HepG2 (cell line): ENCODE measurements at regions not wholly inside any gene's neighbourhood (a gene's known extent, or its start where the extent isn't known, plus 50 kb on each side); places are given as distances from the start of the nearest gene placed in this dataset.

Experiments used
- BATF2 ChIP-seq: sonication (generic); formaldehyde crosslinking; IDR thresholded peaks from 2 replicates; pipeline ENCODE4 v1.8.0; 2022; ENCODE audit warnings: mild to moderate bottlenecking, missing genetic modification reagents, moderate library complexity
- CENPT ChIP-seq: sonication (generic); formaldehyde crosslinking; IDR thresholded peaks from 2 replicates; pipeline ENCODE4 v1.8.0; 2022; ENCODE audit warnings: low read depth, mild to moderate bottlenecking, moderate library complexity, missing genetic modification reagents
- CENPX ChIP-seq: sonication (generic); formaldehyde crosslinking; IDR thresholded peaks from 2 replicates; pipeline ENCODE4 v1.9.0; 2021; ENCODE audit warnings: mild to moderate bottlenecking, missing genetic modification reagents, moderate library complexity
- DMAP1 ChIP-seq: IDR thresholded peaks from 2 replicates; pipeline ENCODE4 v1.6.1; 2016
- FOXO1 ChIP-seq: sonication (generic); formaldehyde crosslinking; IDR thresholded peaks from 2 replicates; pipeline ENCODE4 v1.4.0; 2020; ENCODE audit warnings: missing genetic modification reagents
- GABPB1 ChIP-seq: IDR thresholded peaks from 2 replicates; pipeline ENCODE4 v1.6.1; 2016; ENCODE audit warnings: mild to moderate bottlenecking, missing genetic modification reagents, moderate library complexity, missing compliant biosample characterization
- HDAC1 ChIP-seq: sonication (generic); formaldehyde crosslinking; IDR thresholded peaks from 2 replicates; pipeline ENCODE4 v1.5.1; 2020; ENCODE audit warnings: mild to moderate bottlenecking, missing genetic modification reagents
- HIVEP1 ChIP-seq: sonication (generic); formaldehyde crosslinking; IDR thresholded peaks from 2 replicates; pipeline ENCODE4 v1.4.0; 2020; ENCODE audit warnings: mild to moderate bottlenecking, missing genetic modification reagents
- MATR3 ChIP-seq: sonication (generic); formaldehyde crosslinking; IDR thresholded peaks from 2 replicates; pipeline ENCODE4 v1.4.0; 2020; ENCODE audit warnings: missing genetic modification reagents
- MXD1 ChIP-seq: sonication (generic); formaldehyde crosslinking; IDR thresholded peaks from 2 replicates; pipeline ENCODE4 v1.4.0; 2020; ENCODE audit warnings: mild to moderate bottlenecking, missing genetic modification reagents
- MZF1 ChIP-seq: sonication (generic); formaldehyde crosslinking; IDR thresholded peaks from 2 replicates; pipeline ENCODE4 v1.8.1; 2023; ENCODE audit warnings: mild to moderate bottlenecking, missing genetic modification reagents, borderline replicate concordance
- PAF1 ChIP-seq: IDR thresholded peaks from 2 replicates; pipeline ENCODE4 v1.6.1; 2016; ENCODE audit warnings: missing genetic modification reagents, missing compliant biosample characterization
- RAD21 ChIP-seq: fragments of 450-650 bp; formaldehyde crosslinking; IDR thresholded peaks from 2 replicates; pipeline ENCODE4 v1.5.0; 2020; ENCODE audit warnings: mild to moderate bottlenecking
- SMARCE1 ChIP-seq: fragments of 450-650 bp; IDR thresholded peaks from 2 replicates; pipeline ENCODE4 v1.6.1; 2017; ENCODE audit warnings: borderline replicate concordance
- SPEN ChIP-seq: sonication (generic); formaldehyde crosslinking; IDR thresholded peaks from 2 replicates; pipeline ENCODE4 v1.5.1; 2020; ENCODE audit warnings: low read depth, mild to moderate bottlenecking, missing genetic modification reagents
- SYNCRIP ChIP-seq: fragments of 200-400 bp; formaldehyde crosslinking; IDR thresholded peaks from 2 replicates; pipeline ENCODE4 v1.6.1; 2018; ENCODE audit warnings: mild to moderate bottlenecking, low read depth, low read length; ENCODE audit not compliant: insufficient read depth
- TBX2 ChIP-seq: sonication (generic); formaldehyde crosslinking; IDR thresholded peaks from 2 replicates; pipeline ENCODE4 v1.5.0; 2020; ENCODE audit warnings: missing genetic modification reagents, mild to moderate bottlenecking, borderline replicate concordance
- XRCC5 ChIP-seq: fragments of 200-400 bp; formaldehyde crosslinking; optimal IDR thresholded peaks from 2 replicates; pipeline ENCODE3; 2017; ENCODE audit warnings: mild to moderate bottlenecking, low read length
- ZNF160 ChIP-seq: sonication (generic); formaldehyde crosslinking; IDR thresholded peaks from 2 replicates; pipeline ENCODE4 v1.8.0; 2022; ENCODE audit warnings: mild to moderate bottlenecking, inconsistent platforms, missing genetic modification reagents
- ZNF235 ChIP-seq: sonication (generic); formaldehyde crosslinking; IDR thresholded peaks from 2 replicates; pipeline ENCODE4 v1.8.1; 2023; ENCODE audit warnings: mild to moderate bottlenecking, missing genetic modification reagents, borderline replicate concordance
- ZNF260 ChIP-seq: sonication (generic); formaldehyde crosslinking; IDR thresholded peaks from 2 replicates; pipeline ENCODE4 v1.4.0; 2020; ENCODE audit warnings: missing genetic modification reagents, low read depth, mild to moderate bottlenecking, borderline replicate concordance
- ZNF281 ChIP-seq: sonication (generic); formaldehyde crosslinking; IDR thresholded peaks from 2 replicates; pipeline ENCODE4 v1.4.0; 2020; ENCODE audit warnings: missing genetic modification reagents, borderline replicate concordance
- ZNF367 ChIP-seq: sonication (generic); formaldehyde crosslinking; IDR thresholded peaks from 2 replicates; pipeline ENCODE4 v1.4.0; 2020; ENCODE audit warnings: missing genetic modification reagents, borderline replicate concordance
- ZNF460 ChIP-seq: sonication (generic); formaldehyde crosslinking; IDR thresholded peaks from 2 replicates; pipeline ENCODE4 v1.5.1; 2020; ENCODE audit warnings: missing genetic modification reagents, mild to moderate bottlenecking, borderline replicate concordance
- ZNF614 ChIP-seq: IDR thresholded peaks from 2 replicates; pipeline ENCODE4 v1.6.1; 2018; ENCODE audit warnings: missing biosample characterization, missing genetic modification reagents, inconsistent platforms, borderline replicate concordance
- ZNF770 ChIP-seq: sonication (generic); formaldehyde crosslinking; IDR thresholded peaks from 2 replicates; pipeline ENCODE4 v1.5.0; 2020; ENCODE audit warnings: mild to moderate bottlenecking, missing genetic modification reagents

- peak; percentile 68; the same call in 1 of the 2 replicates for TF ChIP-seq ZNF770 (CRISPR knock-in tag)
- no peak for TF ChIP-seq MATR3 (CRISPR knock-in tag)
- peak; percentile 22; the same call in 1 of the 2 replicates for TF ChIP-seq DMAP1 (CRISPR knock-in tag)
- TF ChIP-seq SMARCE1: no peak
- peak; percentile 55 for TF ChIP-seq RAD21
- TF ChIP-seq ZNF281: no peak
- no peak for TF ChIP-seq CENPT (CRISPR knock-in tag)
- TF ChIP-seq MZF1 (CRISPR knock-in tag): no peak
- TF ChIP-seq ZNF235: no peak
- no peak for TF ChIP-seq PAF1 (CRISPR knock-in tag)
- TF ChIP-seq FOXO1: peak; percentile 40; the same call in 1 of the 2 replicates
- peak; percentile 65 for TF ChIP-seq XRCC5
- TF ChIP-seq BATF2 (CRISPR knock-in tag): no peak
- TF ChIP-seq SPEN (CRISPR knock-in tag): peak; percentile 92; the same call in 1 of the 2 replicates
- TF ChIP-seq HIVEP1 (CRISPR knock-in tag): peak; percentile 56; the same call in 1 of the 2 replicates
- TF ChIP-seq HDAC1 (CRISPR knock-in tag): peak; percentile 91
- TF ChIP-seq SYNCRIP: no peak
- TF ChIP-seq ZNF460: no peak
- TF ChIP-seq TBX2 (CRISPR knock-in tag): peak; percentile 87
- no peak for TF ChIP-seq ZNF260 (CRISPR knock-in tag)
- 0 out of 2 replicates have a peak, but pooled peaks have one; percentile 25 for TF ChIP-seq ZNF160 (CRISPR knock-in tag)
- TF ChIP-seq ZNF614: no peak
- peak; percentile 68; the same call in 1 of the 2 replicates for TF ChIP-seq GABPB1
- TF ChIP-seq ZNF367 (CRISPR knock-in tag): no peak
- TF ChIP-seq MXD1 (CRISPR knock-in tag): no peak
- no peak for TF ChIP-seq CENPX
Observed at GRCh38 chr12:124369055-124369826, 74.3 kb downstream of the RFLNA start (continued).
